GM12878 (cell line): ENCODE measurements at regions not wholly inside any gene's neighbourhood (a gene's known extent, or its start where the extent isn't known, plus 50 kb on each side); places are given as distances from the start of the nearest gene placed in this dataset.

Experiments used
- ATAC-seq: fragments of 200-7000 bp; cut with Tn5 transposase; 3 replicates; pipeline ENCODE4 v1.9.1; 2020; ENCODE audit warnings: mild to moderate bottlenecking, moderate library complexity
- BruUV-seq: library from RNA; stranded (reverse); fragments of 400-500 nt; replicated peaks from 2 replicates; lab custom pipeline; 2021; lab: Mats Ljungman, UMichigan
- CTCF ChIA-PET: fragments of 300-600 bp; sonication (Branson Sonifier 250); formaldehyde crosslinking; extraction: SDS; loops from one replicate; lab custom pipeline; 2021; ENCODE audit warnings: inconsistent platforms; lab: Yijun Ruan, JAX
- POLR2A ChIA-PET: fragments of 350-600 bp; formaldehyde crosslinking; extraction: SDS; loops from one replicate; lab custom pipeline; 2021; ENCODE audit warnings: inconsistent platforms; lab: Charles Lee
- RAD21 ChIA-PET: fragments of 300-600 bp; sonication (Branson Sonifier 250); formaldehyde crosslinking; loops from one replicate; lab custom pipeline; 2023; ENCODE audit warnings: antibody characterized with exemption; ENCODE audit not compliant: unreplicated experiment; lab: Charles Lee
- SMC1A ChIA-PET: fragments of 300-600 bp; sonication (Branson Sonifier 250); formaldehyde crosslinking; loops from one replicate; lab custom pipeline; 2023; ENCODE audit not compliant: unreplicated experiment, uncharacterized antibody; lab: Charles Lee
- DNase-seq: peaks from one replicate; pipeline ENCODE4 v3.0.0-alpha.2; 2011; ENCODE audit warnings: low read depth, low spot score
- FAIRE-seq: peaks from 3 replicates; lab custom pipeline; 2011; peaks lifted over from hg19 to GRCh38; lab: Jason Lieb, UNC
- H2AFZ ChIP-seq: 2 replicates; pipeline ENCODE4 v1.6.0; 2011; ENCODE audit warnings: low read depth, low read length, control low read depth; ENCODE audit not compliant: control insufficient read depth
- H3K27ac ChIP-seq: 2 replicates; pipeline ENCODE4 v1.5.1; 2011; ENCODE audit warnings: control low read depth; ENCODE audit not compliant: control insufficient read depth, insufficient read depth
- H3K27me3 ChIP-seq, 2 experiments: replicated peaks in 1 of 2; 2 replicates each; pipeline versions ENCODE4 v1.6.0 to v1.6.1; 2011; ENCODE audit warnings: low read length in 1 of 2; ENCODE audit not compliant: control insufficient read depth in 2 of 2, insufficient read depth in 2 of 2
- H3K36me3 ChIP-seq, 2 experiments: 2 replicates each; pipeline ENCODE4 v1.5.1; 2011; ENCODE audit warnings: low read length in 1 of 2; ENCODE audit not compliant: control insufficient read depth in 2 of 2, insufficient read depth in 2 of 2
- H3K4me1 ChIP-seq: 2 replicates; pipeline ENCODE4 v1.6.1; 2011; ENCODE audit warnings: mild to moderate bottlenecking, low read length, moderate library complexity, mixed read lengths; ENCODE audit not compliant: control insufficient read depth, insufficient read depth
- H3K4me2 ChIP-seq: 2 replicates; pipeline ENCODE4 v1.6.0; 2011; ENCODE audit warnings: control low read depth; ENCODE audit not compliant: control insufficient read depth, insufficient read depth
- H3K4me3 ChIP-seq: fragments of 200-600 bp; sonication (generic); 2 replicates; pipeline ENCODE4 v1.5.1; 2016
- H3K79me2 ChIP-seq: 2 replicates; pipeline ENCODE4 v1.6.0; 2011; ENCODE audit warnings: low read length; ENCODE audit not compliant: control insufficient read depth, insufficient read depth
- H3K9ac ChIP-seq: 2 replicates; pipeline ENCODE4 v1.8.0; 2011; ENCODE audit warnings: low read length, control low read depth, mixed read lengths; ENCODE audit not compliant: control insufficient read depth, insufficient read depth
- H3K9me3 ChIP-seq: replicated peaks from 3 replicates; pipeline ENCODE4 v1.5.1; 2011; ENCODE audit warnings: mild to moderate bottlenecking, low read length; ENCODE audit not compliant: control insufficient read depth, insufficient read depth
- H4K20me1 ChIP-seq: 2 replicates; pipeline ENCODE4 v1.6.0; 2011; ENCODE audit not compliant: control insufficient read depth, insufficient read depth
- POLR2AphosphoS5 ChIP-seq: IDR thresholded peaks from 2 replicates; pipeline ENCODE4 v1.6.1; 2011; ENCODE audit warnings: mild to moderate bottlenecking, low read length, inconsistent platforms
- SMAD5 ChIP-seq: IDR thresholded peaks from 2 replicates; pipeline ENCODE4 v1.6.1; 2016; ENCODE audit warnings: antibody characterized with exemption, low read depth
- TCF12 ChIP-seq: IDR thresholded peaks from 2 replicates; pipeline ENCODE4 v1.6.1; 2011; ENCODE audit warnings: low read depth, mild to moderate bottlenecking, low read length
- ZBTB40 ChIP-seq: fragments of 450-650 bp; IDR thresholded peaks from 2 replicates; pipeline ENCODE4 v1.6.1; 2016; ENCODE audit warnings: mild to moderate bottlenecking, moderate library complexity, borderline replicate concordance
- WGBS: methylation state at CpG from one replicate; pipeline ENCODE4 v1.1.6; 2016; ENCODE audit warnings: low lambda C conversion rate; ENCODE audit not compliant: insufficient replicate concordance, insufficient coverage; ENCODE audit errors: missing lambda C conversion rate; 5-methylcytosine and 5-hydroxymethylcytosine counted together
- in situ Hi-C: fragments of 300-500 bp; cut with MboI; formaldehyde crosslinking; loops from 9 replicates; pipeline ENCODE4 v1.14.3; 2018; ENCODE audit warnings: mixed read lengths
- intact Hi-C: fragments of 100-400 bp; cut with micrococcal nuclease; formaldehyde crosslinking; loops from one replicate; pipeline ENCODE4 v1.14.2; 2022; ENCODE audit not compliant: unreplicated experiment

GRCh38 chr12:58728397-58728796, 191.9 kb downstream of the LRIG3 start:
- BruUV-seq, result no TSS peak
- intact Hi-C loops, result no loop called here

More at GRCh38 chr12:58728397-58728796, 191.9 kb downstream of the LRIG3 start:
- SMC1A ChIA-PET, result no interaction called here
- Histone ChIP-seq H2AFZ (no peak overlapping the region), H3K27me3 (no peaks in the 10 kb centered on the region), H3K4me3 (no peak overlapping the region), H3K79me2 (no peaks in the 10 kb centered on the region), H3K36me3 (no peaks in the 10 kb centered on the region), H3K4me1 (no peaks in the 10 kb centered on the region), H3K9ac (no peak overlapping the region), H3K27ac (no peak overlapping the region), H4K20me1 (no peaks in the 10 kb centered on the region), H3K4me2 (no peak overlapping the region), H3K9me3 (no peaks in the 10 kb centered on the region)
- TF ChIP-seq POLR2AphosphoS5 (no peak), SMAD5 (no peak), TCF12 (no peak), ZBTB40 (no peak)
- RAD21 ChIA-PET, result no interaction called here
- DNase-seq (no peak), FAIRE-seq (no peak), ATAC-seq (no peak)
- POLR2A ChIA-PET, result no interaction called here
- WGBS, result 0% methylated on average over 1 of the region's 1 CpG
- in situ Hi-C loops, result no loop called here
- CTCF ChIA-PET, result no interaction called here
